ENCODE measurements at regions not wholly inside any gene's neighbourhood (a gene's known extent, or its start where the extent isn't known, plus 50 kb on each side); places are given as distances from the start of the nearest gene placed in this dataset.
"Not testable (repeated sequence)": the region's sequence is repeated elsewhere in the genome, so short reads cannot be mapped to it uniquely, and the experiment has no call there.

GRCh38 chr12:113559466-113559865, 87.8 kb upstream of the LHX5 start:
- no peak for DNase-seq

- no peak for DNase-seq
Measured at GRCh38 chr12:113555226-113555625, 83.6 kb upstream of the LHX5 start.

- no peak for DNase-seq
Measured at GRCh38 chr12:113552760-113553159, 81.1 kb upstream of the LHX5 start.

GRCh38 chr12:113551563-113551962, 79.9 kb upstream of the LHX5 start:
- DNase-seq = no peak

DNA sequence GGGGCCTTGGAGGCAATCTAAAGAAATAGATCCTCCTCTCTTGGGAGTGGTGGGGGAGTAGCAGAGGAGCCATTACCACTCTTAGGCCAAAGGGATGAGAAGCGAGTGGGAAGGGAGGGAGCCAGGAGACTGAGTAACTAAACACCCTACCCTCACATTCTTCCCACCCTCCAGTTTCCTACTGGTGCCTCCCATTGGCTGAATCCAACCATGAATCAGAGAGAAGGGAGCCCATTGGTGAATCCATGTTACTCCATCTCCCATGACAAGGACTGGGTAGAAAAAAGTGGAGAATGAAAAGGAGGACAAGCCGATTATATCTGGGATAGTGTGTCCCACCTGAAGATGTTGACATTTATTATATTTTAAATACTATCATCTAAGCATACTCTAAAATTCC, 76.8 kb upstream of the LHX5 start:
- no peak for DNase-seq

DNA sequence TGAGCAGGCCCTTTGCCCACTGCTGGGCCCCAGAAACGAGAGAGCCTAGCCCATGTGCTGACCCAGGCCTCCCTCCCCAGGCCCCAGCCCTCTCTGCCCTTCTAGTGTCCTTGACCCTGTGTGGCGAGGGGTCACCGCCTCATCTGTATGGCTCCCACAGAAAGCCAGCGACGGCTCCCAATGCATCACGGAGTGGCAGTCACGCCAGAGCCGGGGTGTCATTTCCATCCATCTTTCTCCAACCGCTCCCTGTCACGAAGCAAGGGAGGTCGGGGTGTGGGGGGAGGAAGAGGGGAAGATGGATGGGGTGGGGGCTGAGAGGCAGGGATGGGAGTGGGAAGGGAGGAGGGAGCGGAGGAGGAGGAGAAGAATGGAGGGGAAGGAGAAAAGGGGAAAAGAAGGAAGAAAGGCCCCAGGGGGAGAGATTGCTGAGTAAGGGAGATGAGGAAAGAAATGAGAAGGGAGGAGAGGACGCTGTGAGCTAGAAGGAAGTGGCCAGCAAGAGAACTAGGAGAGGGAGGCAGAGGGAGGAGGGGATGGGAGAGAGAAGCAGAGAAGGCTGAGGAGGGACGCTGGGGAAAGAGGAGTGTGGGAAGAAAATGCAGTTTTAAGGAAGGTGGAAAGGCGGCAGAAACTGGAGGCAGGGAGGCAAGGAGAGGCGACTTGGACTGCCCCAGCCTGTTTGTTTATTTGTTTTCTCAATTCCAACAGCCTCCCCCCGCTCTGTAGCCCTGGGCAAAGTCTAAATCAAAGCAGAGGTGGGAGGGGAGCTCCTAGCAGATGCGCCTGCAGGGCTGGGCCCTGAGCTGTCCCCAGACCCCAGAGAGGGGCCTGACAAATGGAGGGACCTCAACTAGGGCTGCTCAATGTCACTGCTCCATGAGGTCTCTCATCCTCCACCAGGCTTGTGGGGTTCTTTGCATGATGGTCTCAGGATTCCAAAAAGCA, 75.5 kb upstream of the LHX5 start:
- DNase-seq = no peak

GRCh38 chr12:113537751-113538087, 66.0 kb upstream of the LHX5 start:
- DNase-seq = no peak

DNA sequence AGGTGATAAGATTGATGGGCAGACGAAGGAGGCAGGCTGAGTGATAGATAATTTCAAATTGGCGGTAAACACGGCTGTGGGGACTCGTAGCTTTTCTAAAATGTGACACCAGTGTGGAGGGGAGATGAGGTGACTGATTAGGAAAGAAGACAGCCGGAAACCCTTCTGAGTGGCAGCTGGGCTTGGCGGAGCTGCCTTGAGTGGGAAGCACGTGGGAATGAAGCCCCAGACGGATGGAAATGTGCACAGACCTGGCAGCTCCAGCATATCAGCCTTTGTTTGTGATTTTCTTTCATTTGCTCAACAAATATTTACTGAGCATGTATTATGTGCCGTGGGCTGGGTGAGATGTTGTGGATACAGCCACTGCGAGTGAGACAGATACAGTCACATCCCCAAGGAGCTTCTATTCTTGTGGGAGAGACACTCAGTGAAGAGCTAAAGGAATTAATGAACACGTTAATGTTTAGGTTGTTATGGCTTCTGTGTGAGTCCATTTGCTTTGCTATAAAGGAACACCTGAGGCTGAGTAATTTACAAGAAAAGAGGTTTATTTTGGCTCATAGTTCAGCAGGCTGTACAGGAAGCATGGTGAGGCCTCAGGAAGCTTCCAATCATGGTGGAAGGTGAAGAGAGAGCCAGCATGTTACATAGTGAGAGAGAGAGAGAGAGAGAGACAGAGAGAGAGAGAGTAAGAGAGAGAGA, 65.5 kb upstream of the LHX5 start:
- DNase-seq = no peak

DNA sequence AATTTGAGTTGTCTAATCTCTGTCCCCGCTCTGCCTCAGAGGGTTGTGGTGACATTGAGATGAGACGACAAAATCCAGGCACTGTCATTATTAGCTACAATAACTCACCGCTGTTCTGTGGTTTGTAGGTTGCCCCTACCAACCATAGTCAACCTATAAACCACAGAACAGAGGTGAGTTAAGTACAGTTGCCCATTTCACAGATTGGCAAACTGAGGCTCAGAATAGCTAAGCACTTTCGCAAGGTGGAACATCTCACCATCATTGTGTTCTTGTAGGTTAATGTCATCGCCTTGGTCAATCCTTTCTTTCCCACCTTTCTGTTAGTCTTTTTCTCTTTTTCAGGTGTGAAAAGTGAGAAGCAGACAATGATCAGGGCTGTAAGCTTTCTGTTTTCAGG, 63.4 kb upstream of the LHX5 start:
- DNase-seq = no peak

- DNase-seq = no peak
Measured at GRCh38 chr12:113534555-113534954, 62.9 kb upstream of the LHX5 start.

GRCh38 chr12:113533842-113534375, 62.2 kb upstream of the LHX5 start:
- DNase-seq = no peak

DNA sequence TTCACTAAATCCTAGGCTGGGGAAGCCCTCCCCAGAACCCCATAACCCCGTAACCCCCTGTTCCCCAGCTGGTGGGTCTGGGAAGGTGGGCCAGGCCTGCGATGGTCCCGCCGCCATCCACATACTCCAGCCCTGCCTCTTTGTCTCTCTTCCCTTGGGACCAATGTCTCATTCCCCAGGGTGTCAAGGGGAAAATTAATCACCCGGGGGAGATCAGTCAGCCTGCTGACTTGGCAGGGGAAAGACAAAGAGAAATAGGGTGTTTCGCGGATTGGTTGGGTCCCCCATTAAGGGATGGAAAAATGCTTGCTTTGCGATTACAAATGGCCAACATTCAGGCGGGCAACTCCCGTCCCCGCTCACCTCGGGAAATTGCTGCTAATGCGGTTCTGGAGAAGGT, 60.6 kb upstream of the LHX5 start:
- no peak for DNase-seq

GRCh38 chr12:113531073-113531472, 59.4 kb upstream of the LHX5 start:
- DNase-seq = not testable (repeated sequence)

GRCh38 chr12:113528606-113529293, 57.1 kb upstream of the LHX5 start:
- no peak for DNase-seq

GRCh38 chr12:113525066-113525465, 53.4 kb upstream of the LHX5 start:
- DNase-seq = no peak

- DNase-seq = no peak
Measured at GRCh38 chr12:113524495-113524894, 52.8 kb upstream of the LHX5 start.

GRCh38 chr12:113521708-113522107, 50.0 kb upstream of the LHX5 start:
- no peak for DNase-seq

Measured in inflammatory macrophage treated with lipopolysaccharide for 4 hours (primary cell).